ENCODE measurements at regions not wholly inside any gene's neighbourhood (a gene's known extent, or its start where the extent isn't known, plus 50 kb on each side); places are given as distances from the start of the nearest gene placed in this dataset.

- DNase-seq (ENCODE audit: insufficient read length, low spot score), result no peak
- TF ChIP-seq CTCF (IDR thresholded peaks at IDR 0.05; ENCODE audit: insufficient read depth, missing control alignments), result no peak
- no peak for FAIRE-seq
Measured at GRCh38 chr14:81797315-81797714, 263.7 kb upstream of the SEL1L start.

- DNase-seq (ENCODE audit: insufficient read length, low spot score) (no peak), FAIRE-seq (no peak)
- no peak for TF ChIP-seq CTCF (IDR thresholded peaks at IDR 0.05; ENCODE audit: insufficient read depth, missing control alignments)
Measured at GRCh38 chr14:81801921-81802320, 268.3 kb upstream of the SEL1L start.

GRCh38 chr14:81802341-81802740, 268.7 kb upstream of the SEL1L start:
- DNase-seq (ENCODE audit: insufficient read length, low spot score) (no peak), FAIRE-seq (no peak)
- TF ChIP-seq CTCF (IDR thresholded peaks at IDR 0.05; ENCODE audit: insufficient read depth, missing control alignments), result no peak

DNA sequence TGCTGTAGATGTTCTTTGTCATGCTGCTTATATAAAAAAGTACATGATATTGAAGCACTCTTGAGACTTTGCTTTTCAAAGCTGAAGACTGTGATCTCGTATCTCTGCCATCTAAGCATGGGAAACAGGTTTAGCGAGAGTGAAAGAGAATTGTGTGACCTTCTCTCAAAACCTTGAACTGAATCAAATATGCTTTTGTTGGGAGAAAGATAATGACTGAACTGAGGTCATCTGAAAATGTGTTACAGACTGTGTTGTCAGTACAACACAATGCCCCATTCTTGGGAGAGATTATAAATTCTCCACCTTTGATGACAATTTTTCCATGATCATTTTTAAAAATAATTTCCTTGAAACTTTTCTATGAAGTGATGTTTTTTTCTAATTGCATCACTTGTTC, 272.1 kb upstream of the SEL1L start:
- DNase-seq (ENCODE audit: insufficient read length, low spot score) (no peak), FAIRE-seq (no peak)
- no peak for TF ChIP-seq CTCF (IDR thresholded peaks at IDR 0.05; ENCODE audit: insufficient read depth, missing control alignments)

GRCh38 chr14:81811705-81812269, 278.1 kb upstream of the SEL1L start:
- FAIRE-seq, result no peak
- TF ChIP-seq CTCF (IDR thresholded peaks at IDR 0.05; ENCODE audit: insufficient read depth, missing control alignments), result no peak
- DNase-seq (ENCODE audit: insufficient read length, low spot score), result no peak

- no peak for TF ChIP-seq CTCF (IDR thresholded peaks at IDR 0.05; ENCODE audit: insufficient read depth, missing control alignments)
- FAIRE-seq (no peak), DNase-seq (ENCODE audit: insufficient read length, low spot score) (no peak)
Measured at GRCh38 chr14:81818271-81818670, 284.6 kb upstream of the SEL1L start.

DNA sequence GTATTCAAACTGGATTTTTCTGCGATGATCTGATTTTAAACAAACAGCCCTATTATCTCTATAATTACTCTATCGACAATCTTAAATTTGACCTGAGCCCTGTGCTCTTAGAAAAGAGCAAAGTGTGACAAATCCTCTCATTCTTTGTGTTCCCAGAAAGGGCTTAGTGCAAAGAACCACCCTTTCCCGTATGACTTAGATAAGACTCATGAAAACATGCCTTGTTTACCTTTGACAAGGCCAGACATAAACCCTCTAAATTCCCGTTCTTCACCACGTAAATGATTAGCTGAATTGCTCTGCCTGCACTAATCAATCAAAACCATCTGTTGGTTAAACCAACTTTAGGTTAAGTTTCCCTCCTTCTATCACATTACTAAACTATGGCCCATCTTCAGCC, 285.7 kb upstream of the SEL1L start:
- FAIRE-seq (no peak), DNase-seq (ENCODE audit: insufficient read length, low spot score) (no peak)
- TF ChIP-seq CTCF (IDR thresholded peaks at IDR 0.05; ENCODE audit: insufficient read depth, missing control alignments), result no peak
